ENCODE measurements at regions not wholly inside any gene's neighbourhood (a gene's known extent, or its start where the extent isn't known, plus 50 kb on each side); places are given as distances from the start of the nearest gene placed in this dataset.

DNA sequence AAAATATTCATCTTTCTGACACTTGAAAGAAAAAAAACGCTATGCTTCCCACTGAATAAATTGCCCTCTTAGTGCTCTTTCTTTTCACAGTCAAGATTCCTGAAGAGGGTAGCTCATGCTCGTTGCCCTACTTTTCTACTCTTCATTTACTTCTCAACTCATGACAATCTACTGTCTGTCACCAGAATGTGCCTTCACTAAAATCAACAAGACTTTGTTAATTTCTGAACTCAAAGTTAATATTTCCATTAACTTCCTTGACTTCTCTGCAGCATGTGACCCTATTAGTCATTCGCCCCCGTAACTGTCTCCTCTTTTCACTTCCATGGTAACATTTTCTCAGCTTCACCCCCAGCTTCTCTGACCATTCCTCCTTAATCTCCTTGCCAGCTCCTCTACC lies 98.9 kb upstream of the MAPRE2 start:
- TF ChIP-seq, protein P1, sequence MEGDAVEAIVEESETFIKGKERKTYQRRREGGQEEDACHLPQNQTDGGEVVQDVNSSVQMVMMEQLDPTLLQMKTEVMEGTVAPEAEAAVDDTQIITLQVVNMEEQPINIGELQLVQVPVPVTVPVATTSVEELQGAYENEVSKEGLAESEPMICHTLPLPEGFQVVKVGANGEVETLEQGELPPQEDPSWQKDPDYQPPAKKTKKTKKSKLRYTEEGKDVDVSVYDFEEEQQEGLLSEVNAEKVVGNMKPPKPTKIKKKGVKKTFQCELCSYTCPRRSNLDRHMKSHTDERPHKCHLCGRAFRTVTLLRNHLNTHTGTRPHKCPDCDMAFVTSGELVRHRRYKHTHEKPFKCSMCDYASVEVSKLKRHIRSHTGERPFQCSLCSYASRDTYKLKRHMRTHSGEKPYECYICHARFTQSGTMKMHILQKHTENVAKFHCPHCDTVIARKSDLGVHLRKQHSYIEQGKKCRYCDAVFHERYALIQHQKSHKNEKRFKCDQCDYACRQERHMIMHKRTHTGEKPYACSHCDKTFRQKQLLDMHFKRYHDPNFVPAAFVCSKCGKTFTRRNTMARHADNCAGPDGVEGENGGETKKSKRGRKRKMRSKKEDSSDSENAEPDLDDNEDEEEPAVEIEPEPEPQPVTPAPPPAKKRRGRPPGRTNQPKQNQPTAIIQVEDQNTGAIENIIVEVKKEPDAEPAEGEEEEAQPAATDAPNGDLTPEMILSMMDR (IDR thresholded peaks at IDR 0.05; ENCODE audit: low read depth, low read length, poor library complexity, severe bottlenecking) = no peak
- no peak for TF ChIP-seq EZH2phosphoT487 (IDR thresholded peaks at IDR 0.05; ENCODE audit: borderline replicate concordance, low read length)
- Histone ChIP-seq H3K4me3 (ENCODE audit: low read length) (no peak overlapping the region), H3K79me2 (ENCODE audit: control insufficient read depth, low read length) (no peaks in the 10 kb centered on the region), H3K9me2 (replicated peaks; ENCODE audit: control insufficient read depth, low read length) (no peaks in the 10 kb centered on the region), H4K20me1 (ENCODE audit: control insufficient read depth, insufficient read depth, low read depth, low read length) (no peaks in the 10 kb centered on the region), H3K27ac (ENCODE audit: low read depth, low read length) (no peak overlapping the region), H3K4me1 (ENCODE audit: control insufficient read depth, low read length) (no peaks in the 10 kb centered on the region), H3K9me3 (ENCODE audit: control insufficient read depth, insufficient read depth, low read length) (no peaks in the 10 kb centered on the region), H3K36me3 (ENCODE audit: control insufficient read depth, low read length) (no peaks in the 10 kb centered on the region), H3K4me2 (ENCODE audit: low read length) (no peak overlapping the region), H3F3A (ENCODE audit: control insufficient read depth, insufficient read depth) (no peaks in the 10 kb centered on the region), H3K27me3 (ENCODE audit: control insufficient read depth, low read length) (peaks cover 22% of the 10 kb centered on the region)

DNA sequence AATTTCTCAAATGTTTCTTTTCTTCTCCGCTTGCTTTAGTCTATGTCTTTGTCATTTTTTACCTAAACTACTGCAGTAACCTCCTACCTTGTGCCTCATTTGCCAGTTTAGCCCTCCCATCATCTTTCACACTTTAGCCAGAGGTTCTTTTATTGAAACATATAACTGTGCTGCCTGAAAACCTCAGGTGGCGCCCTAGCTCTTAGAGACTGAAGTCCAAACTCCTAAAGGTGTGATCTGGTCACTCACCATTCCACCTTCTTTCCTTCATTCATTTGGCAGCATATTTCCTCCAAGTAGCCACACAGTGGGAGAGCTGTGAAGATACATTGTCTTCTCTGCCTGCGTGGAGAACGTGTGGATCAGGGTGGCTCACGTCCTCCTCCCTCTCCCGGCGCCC lies 98.2 kb upstream of the MAPRE2 start:
- Histone ChIP-seq H4K20me1 (ENCODE audit: control insufficient read depth, insufficient read depth, low read depth, low read length) (no peaks in the 10 kb centered on the region), H3K4me2 (ENCODE audit: low read length) (no peak overlapping the region), H3K27me3 (ENCODE audit: control insufficient read depth, low read length) (peaks cover 21% of the 10 kb centered on the region), H3K9me3 (ENCODE audit: control insufficient read depth, insufficient read depth, low read length) (no peaks in the 10 kb centered on the region), H3K4me3 (ENCODE audit: low read length) (no peak overlapping the region), H3K9me2 (replicated peaks; ENCODE audit: control insufficient read depth, low read length) (no peaks in the 10 kb centered on the region), H3K4me1 (ENCODE audit: control insufficient read depth, low read length) (no peaks in the 10 kb centered on the region), H3K27ac (ENCODE audit: low read depth, low read length) (no peak overlapping the region), H3K36me3 (ENCODE audit: control insufficient read depth, low read length) (no peaks in the 10 kb centered on the region), H3F3A (ENCODE audit: control insufficient read depth, insufficient read depth) (no peaks in the 10 kb centered on the region), H3K79me2 (ENCODE audit: control insufficient read depth, low read length) (no peaks in the 10 kb centered on the region)
- TF ChIP-seq, protein P1 (IDR thresholded peaks at IDR 0.05; ENCODE audit: low read depth, low read length, poor library complexity, severe bottlenecking) = no peak
- no peak for TF ChIP-seq EZH2phosphoT487 (IDR thresholded peaks at IDR 0.05; ENCODE audit: borderline replicate concordance, low read length)

DNA sequence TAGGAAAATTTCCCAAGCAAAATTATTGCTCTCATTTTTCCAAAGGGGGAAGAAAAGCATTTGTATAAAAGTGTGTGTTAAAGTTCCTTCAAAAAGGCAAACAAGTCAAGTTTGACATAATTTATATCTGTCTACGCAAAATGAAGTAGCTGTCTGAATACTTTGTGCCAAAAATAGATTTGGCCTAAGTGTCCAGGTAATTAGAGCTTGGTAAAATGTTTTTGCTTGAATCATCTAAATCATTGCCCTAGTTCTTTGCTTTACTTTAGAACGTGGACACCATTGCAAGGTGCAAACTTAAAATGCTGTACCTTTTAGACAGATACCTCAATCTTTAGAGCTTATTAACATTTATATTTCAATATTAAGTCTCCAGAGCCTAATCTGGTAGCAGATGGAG lies 97.6 kb upstream of the MAPRE2 start:
- no peaks in the 10 kb centered on the region for H4K20me1 ChIP-seq (ENCODE audit: control insufficient read depth, insufficient read depth, low read depth, low read length)
- no peaks in the 10 kb centered on the region for H3K36me3 ChIP-seq (ENCODE audit: control insufficient read depth, low read length)
- no peaks in the 10 kb centered on the region for H3K9me2 ChIP-seq (replicated peaks; ENCODE audit: control insufficient read depth, low read length)
- TF ChIP-seq EZH2phosphoT487 (IDR thresholded peaks at IDR 0.05; ENCODE audit: borderline replicate concordance, low read length) = no peak
- TF ChIP-seq, protein P1 (IDR thresholded peaks at IDR 0.05; ENCODE audit: low read depth, low read length, poor library complexity, severe bottlenecking) = no peak
- no peak overlapping the region for H3K4me3 ChIP-seq (ENCODE audit: low read length)
- no peak overlapping the region for H3K4me2 ChIP-seq (ENCODE audit: low read length)
- H3K4me1 ChIP-seq (ENCODE audit: control insufficient read depth, low read length) = no peaks in the 10 kb centered on the region
- H3F3A ChIP-seq (ENCODE audit: control insufficient read depth, insufficient read depth) = no peaks in the 10 kb centered on the region
- H3K27ac ChIP-seq (ENCODE audit: low read depth, low read length) = no peak overlapping the region
- H3K27me3 ChIP-seq (ENCODE audit: control insufficient read depth, low read length) = peaks cover 19% of the 10 kb centered on the region
- H3K9me3 ChIP-seq (ENCODE audit: control insufficient read depth, insufficient read depth, low read length) = no peaks in the 10 kb centered on the region
- H3K79me2 ChIP-seq (ENCODE audit: control insufficient read depth, low read length) = no peaks in the 10 kb centered on the region

DNA sequence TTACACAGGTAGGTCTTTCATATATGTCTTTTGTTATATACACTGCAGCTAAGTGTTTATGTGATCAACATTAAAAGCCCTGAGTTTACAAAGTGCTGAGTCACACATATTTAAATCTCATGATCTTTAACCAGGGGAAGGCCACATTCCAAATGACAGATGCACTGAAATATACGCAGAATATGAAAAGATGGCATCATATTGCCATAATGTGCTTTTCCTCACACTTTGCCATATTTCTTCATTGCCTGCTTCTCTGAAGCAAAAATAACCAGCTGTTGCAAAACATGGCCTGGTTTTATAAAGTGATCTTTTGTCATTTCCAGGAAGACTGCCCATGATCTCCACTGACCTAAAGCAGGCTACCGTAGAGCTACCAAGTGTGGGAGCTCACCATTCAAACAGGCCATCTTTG lies 93.5 kb upstream of the MAPRE2 start:
- H3K79me2 ChIP-seq (ENCODE audit: control insufficient read depth, low read length) = no peaks in the 10 kb centered on the region
- peaks cover 10% of the 10 kb centered on the region for H3K27me3 ChIP-seq (ENCODE audit: control insufficient read depth, low read length)
- H4K20me1 ChIP-seq (ENCODE audit: control insufficient read depth, insufficient read depth, low read depth, low read length) = no peaks in the 10 kb centered on the region
- H3K4me1 ChIP-seq (ENCODE audit: control insufficient read depth, low read length) = no peaks in the 10 kb centered on the region
- H3K36me3 ChIP-seq (ENCODE audit: control insufficient read depth, low read length) = no peaks in the 10 kb centered on the region
- no peaks in the 10 kb centered on the region for H3K9me2 ChIP-seq (replicated peaks; ENCODE audit: control insufficient read depth, low read length)
- TF ChIP-seq, protein P1 (IDR thresholded peaks at IDR 0.05; ENCODE audit: low read depth, low read length, poor library complexity, severe bottlenecking) = no peak
- TF ChIP-seq EZH2phosphoT487 (IDR thresholded peaks at IDR 0.05; ENCODE audit: borderline replicate concordance, low read length) = no peak
- no peak overlapping the region for H3K4me2 ChIP-seq (ENCODE audit: low read length)
- no peak overlapping the region for H3K27ac ChIP-seq (ENCODE audit: low read depth, low read length)
- H3F3A ChIP-seq (ENCODE audit: control insufficient read depth, insufficient read depth) = no peaks in the 10 kb centered on the region
- no peak overlapping the region for H3K4me3 ChIP-seq (ENCODE audit: low read length)
- no peaks in the 10 kb centered on the region for H3K9me3 ChIP-seq (ENCODE audit: control insufficient read depth, insufficient read depth, low read length)

Data from DOHH2 (cell line).